HFF-Myc (cell line): ENCODE measurements at regions not wholly inside any gene's neighbourhood (a gene's known extent, or its start where the extent isn't known, plus 50 kb on each side); places are given as distances from the start of the nearest gene placed in this dataset.

Experiments used
- DNase-seq: peaks from one replicate; pipeline ENCODE4 v3.0.0-alpha.2; 2011; ENCODE audit warnings: low read depth; ENCODE audit errors: extremely low read depth
- H3K4me3 ChIP-seq: replicated peaks from 2 replicates; pipeline ENCODE4 v1.5.1; 2011; ENCODE audit warnings: low read depth, mild to moderate bottlenecking, control low read depth, low read length
- TF ChIP-seq, protein P1 (sequence below): IDR thresholded peaks from 2 replicates; pipeline ENCODE4 v1.5.1; 2012; ENCODE audit warnings: mild to moderate bottlenecking, low read depth, low read length, control low read depth; ENCODE audit errors: missing control alignments

DNA sequence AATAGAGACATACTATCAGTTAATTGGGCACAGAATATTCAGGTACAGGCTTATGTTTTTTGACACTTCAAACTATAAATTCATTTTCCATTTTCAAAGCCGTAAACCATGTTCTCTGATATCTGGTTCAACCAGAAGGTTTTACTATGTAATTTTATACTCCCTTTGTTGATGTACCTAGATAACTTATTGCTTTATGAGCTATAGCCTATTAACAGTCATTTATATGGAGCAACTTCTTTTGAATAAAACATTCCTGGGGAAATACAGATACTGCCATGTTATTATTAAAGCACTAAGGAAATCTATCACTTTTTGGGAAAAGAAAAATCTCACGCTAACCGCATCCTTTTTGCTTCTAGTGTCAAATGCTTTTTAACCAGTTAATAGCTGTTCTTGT, 505.6 kb downstream of the PYDC2 start:
- TF ChIP-seq, protein P1, sequence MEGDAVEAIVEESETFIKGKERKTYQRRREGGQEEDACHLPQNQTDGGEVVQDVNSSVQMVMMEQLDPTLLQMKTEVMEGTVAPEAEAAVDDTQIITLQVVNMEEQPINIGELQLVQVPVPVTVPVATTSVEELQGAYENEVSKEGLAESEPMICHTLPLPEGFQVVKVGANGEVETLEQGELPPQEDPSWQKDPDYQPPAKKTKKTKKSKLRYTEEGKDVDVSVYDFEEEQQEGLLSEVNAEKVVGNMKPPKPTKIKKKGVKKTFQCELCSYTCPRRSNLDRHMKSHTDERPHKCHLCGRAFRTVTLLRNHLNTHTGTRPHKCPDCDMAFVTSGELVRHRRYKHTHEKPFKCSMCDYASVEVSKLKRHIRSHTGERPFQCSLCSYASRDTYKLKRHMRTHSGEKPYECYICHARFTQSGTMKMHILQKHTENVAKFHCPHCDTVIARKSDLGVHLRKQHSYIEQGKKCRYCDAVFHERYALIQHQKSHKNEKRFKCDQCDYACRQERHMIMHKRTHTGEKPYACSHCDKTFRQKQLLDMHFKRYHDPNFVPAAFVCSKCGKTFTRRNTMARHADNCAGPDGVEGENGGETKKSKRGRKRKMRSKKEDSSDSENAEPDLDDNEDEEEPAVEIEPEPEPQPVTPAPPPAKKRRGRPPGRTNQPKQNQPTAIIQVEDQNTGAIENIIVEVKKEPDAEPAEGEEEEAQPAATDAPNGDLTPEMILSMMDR, result no peak
- no peak for DNase-seq
- no peak overlapping the region for H3K4me3 ChIP-seq

DNA sequence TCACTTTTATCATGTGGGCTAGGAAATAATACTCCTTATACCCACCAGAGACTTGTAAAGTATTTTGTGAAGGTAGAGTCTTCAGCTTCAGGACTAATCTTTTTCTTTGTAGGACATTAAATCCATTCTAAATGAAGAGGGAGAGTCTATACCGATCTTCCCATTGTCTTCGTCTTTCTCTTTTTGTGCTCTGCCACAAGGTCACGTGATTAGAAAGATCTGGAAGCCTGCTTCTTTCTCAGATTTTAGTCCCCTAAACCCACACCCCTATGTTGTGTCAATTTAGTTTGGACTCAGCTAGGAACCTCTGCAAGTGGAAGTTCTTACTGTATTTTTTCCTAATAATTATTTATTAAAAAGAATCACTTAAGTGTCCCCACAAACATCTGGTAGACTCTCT, 507.3 kb downstream of the PYDC2 start:
- TF ChIP-seq, protein P1, result no peak
- H3K4me3 ChIP-seq, result no peak overlapping the region
- DNase-seq, result no peak

DNA sequence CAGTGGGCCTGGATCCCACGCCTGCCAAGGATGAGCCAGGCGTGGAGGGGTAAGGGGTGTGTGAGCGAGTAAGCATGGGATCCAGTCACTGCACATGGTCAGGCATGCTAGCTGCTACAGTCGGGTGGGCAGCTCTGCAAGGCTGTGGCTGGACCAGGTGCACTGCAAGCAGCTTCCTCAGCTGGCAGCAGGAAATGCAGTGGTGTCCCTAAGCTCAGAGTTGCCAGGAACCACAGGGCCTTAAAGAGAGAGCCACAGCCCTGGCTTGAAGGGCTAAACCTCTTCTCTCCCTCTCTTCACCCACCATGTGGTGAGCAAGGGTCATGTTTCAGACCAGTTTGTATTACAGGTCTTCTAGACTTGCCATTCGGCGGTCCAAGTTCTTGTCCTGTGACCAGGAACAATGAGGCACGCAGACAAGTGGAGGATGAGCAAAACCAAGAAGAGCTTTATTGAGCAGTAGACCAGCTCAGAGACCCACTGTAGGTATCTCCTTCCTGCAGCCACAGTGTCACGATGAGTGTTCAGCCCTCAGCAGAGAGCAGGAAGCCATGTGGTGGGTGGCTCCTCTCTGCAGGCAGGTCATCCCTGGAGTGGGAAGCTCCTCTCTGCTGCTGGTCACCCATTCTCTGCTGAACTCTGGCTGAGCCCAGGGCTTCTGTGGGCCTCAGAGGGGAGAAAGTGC, 511.9 kb downstream of the PYDC2 start:
- DNase-seq, result no peak
- no peak overlapping the region for H3K4me3 ChIP-seq
- TF ChIP-seq, protein P1, result no peak

DNA sequence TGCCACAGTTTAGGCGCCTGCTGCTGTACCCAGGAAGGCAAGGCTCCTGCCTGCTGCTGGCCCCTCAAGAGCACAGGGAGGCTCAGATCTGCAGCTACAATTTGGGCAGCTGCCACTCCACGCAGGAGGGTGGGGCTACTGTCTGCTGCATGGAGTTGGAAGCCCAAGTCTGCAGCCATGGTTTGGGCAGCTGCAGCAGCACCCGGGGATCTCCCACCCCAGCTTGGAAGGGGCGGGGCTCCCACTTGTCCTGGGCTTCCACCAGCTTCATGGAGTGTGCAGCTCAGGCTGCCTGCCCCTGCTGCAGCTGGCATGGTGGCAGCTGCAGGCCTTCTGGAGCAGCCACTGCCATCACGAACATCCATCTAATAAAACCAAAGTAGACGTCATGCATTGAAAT, 512.9 kb downstream of the PYDC2 start:
- TF ChIP-seq, protein P1, result no peak

DNA sequence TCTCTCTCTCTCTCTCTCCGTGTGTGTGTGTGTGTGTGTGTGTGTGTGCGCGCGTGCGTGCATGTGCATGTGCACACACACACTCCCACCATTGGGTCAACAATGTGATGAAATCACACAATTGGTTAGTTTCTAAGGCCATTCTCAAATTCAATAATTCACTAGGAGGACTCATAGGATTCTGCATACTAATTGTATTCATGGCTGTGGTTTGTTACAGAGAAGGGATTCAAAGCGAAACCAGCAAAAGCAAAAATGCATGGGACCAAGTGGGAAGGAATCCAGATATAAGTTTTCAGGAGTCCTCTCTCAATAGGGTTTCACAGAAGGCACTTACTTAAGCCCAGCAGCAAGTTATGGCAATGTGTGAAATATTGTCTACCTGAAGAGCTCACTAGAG, 515.0 kb downstream of the PYDC2 start:
- no peak for DNase-seq
- H3K4me3 ChIP-seq, result no peak overlapping the region
- TF ChIP-seq, protein P1, result no peak

More for the DNA sequence above, 512.9 kb downstream of the PYDC2 start:
- no peak for DNase-seq
- no peak overlapping the region for H3K4me3 ChIP-seq

DNA sequence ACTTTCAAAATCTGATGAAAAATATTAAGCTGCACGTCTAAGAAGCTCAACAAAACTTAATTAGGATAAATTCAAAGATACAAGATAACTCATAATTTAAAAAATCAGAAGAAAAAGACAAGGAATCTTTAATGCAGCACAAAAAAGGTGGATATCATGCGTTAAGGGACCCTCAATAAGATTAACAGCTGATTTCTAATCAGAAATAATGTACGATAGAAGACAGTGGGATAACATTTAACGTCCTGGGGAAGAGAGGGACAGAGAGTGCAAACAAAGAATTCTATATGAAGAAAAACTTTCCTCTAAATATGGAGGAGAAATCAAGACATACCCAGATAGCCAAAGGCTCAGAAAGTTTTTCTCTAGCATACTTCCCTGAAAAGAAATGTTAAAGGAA, 519.5 kb downstream of the PYDC2 start:
- TF ChIP-seq, protein P1, result no peak

DNA sequence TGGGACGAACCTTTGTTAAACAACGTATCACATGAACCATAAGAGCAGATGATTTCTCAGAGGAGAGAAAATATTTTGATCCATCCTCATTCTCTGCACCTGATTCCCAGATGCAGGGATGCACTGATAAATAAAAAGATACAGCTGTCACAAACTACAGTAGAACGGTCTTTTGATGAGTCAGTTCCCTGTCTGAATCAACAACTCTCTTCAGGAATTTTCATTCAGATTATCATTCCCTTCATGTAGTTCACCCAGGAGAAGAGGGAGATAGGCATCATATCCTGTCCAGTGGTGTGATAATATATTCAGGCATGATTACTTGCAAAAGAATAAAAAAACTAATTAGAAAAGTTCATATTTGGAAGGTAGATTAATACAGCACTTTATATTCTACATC, 521.5 kb downstream of the PYDC2 start:
- DNase-seq, result no peak
- TF ChIP-seq, protein P1, result no peak

More for the DNA sequence above, 519.5 kb downstream of the PYDC2 start:
- H3K4me3 ChIP-seq, result no peak overlapping the region
- no peak for DNase-seq

More for the DNA sequence above, 521.5 kb downstream of the PYDC2 start:
- no peak overlapping the region for H3K4me3 ChIP-seq
